Gastroesophageal sphincter (tissue), 3 donors: ENCODE measurements at regions not wholly inside any gene's neighbourhood (a gene's known extent, or its start where the extent isn't known, plus 50 kb on each side); places are given as distances from the start of the nearest gene placed in this dataset.

ENCODE experiments used
- CTCF ChIP-seq, 4 experiments: fragments of 200-600 bp in 2 of 4; fragments of 450-650 bp in 2 of 4; sonication (generic) in 1 of 4; IDR thresholded peaks; one replicate each; pipeline ENCODE4 v1.5.1; 2017 to 2019; ENCODE audit warnings: antibody characterized with exemption in 4 of 4, mild to moderate bottlenecking in 2 of 4, moderate library complexity in 2 of 4
- POLR2A ChIP-seq, 2 donors: fragments of 450-650 bp; IDR thresholded peaks; one replicate each; pipeline ENCODE4 v1.6.1; 2017; ENCODE audit warnings: antibody characterized with exemption in 2 of 2, mild to moderate bottlenecking in 2 of 2, moderate library complexity in 1 of 2
- POLR2AphosphoS5 ChIP-seq: sonication (generic); formaldehyde crosslinking; IDR thresholded peaks from one replicate; pipeline ENCODE4 v1.6.1; 2017; ENCODE audit warnings: antibody characterized with exemption

GRCh38 chr9:136606687-136607333, 55.9 kb upstream of the EGFL7 start:
- TF ChIP-seq CTCF (IDR thresholded peaks at IDR 0.05) (no peak), POLR2A (IDR thresholded peaks at IDR 0.05) (no peak), POLR2AphosphoS5 (no peak)
